PFSK-1 (cell line): ENCODE measurements at regions not wholly inside any gene's neighbourhood (a gene's known extent, or its start where the extent isn't known, plus 50 kb on each side); places are given as distances from the start of the nearest gene placed in this dataset.

Experiments
- FOXP2 ChIP-seq: optimal IDR thresholded peaks from 2 replicates; pipeline ENCODE3; 2011; ENCODE audit warnings: borderline replicate concordance, control low read depth, inconsistent platforms; ENCODE audit not compliant: insufficient read depth; ENCODE audit errors: extremely low read length, extremely low read depth
- POLR2AphosphoS5 ChIP-seq: IDR thresholded peaks from 2 replicates; pipeline ENCODE4 v1.6.1; 2012; ENCODE audit warnings: low read depth, mild to moderate bottlenecking, control low read depth, low read length, moderate library complexity
- REST ChIP-seq, 2 experiments: IDR thresholded peaks; 2 replicates each; pipeline versions ENCODE4 v1.6.1 to v1.8.0; 2011 to 2012; ENCODE audit warnings: low read depth in 2 of 2, low read length in 2 of 2, control low read depth in 1 of 2, inconsistent platforms in 1 of 2, mild to moderate bottlenecking in 1 of 2, moderate library complexity in 1 of 2; ENCODE audit not compliant: insufficient read depth in 1 of 2
- SIN3A ChIP-seq: IDR thresholded peaks from 2 replicates; pipeline ENCODE4 v1.6.1; 2012; ENCODE audit warnings: mild to moderate bottlenecking, low read length, moderate library complexity, borderline replicate concordance; ENCODE audit not compliant: insufficient read depth
- TAF1 ChIP-seq: IDR thresholded peaks from 2 replicates; pipeline ENCODE4 v1.6.1; 2012; ENCODE audit warnings: low read length, control low read depth, borderline replicate concordance; ENCODE audit not compliant: insufficient read depth

DNA sequence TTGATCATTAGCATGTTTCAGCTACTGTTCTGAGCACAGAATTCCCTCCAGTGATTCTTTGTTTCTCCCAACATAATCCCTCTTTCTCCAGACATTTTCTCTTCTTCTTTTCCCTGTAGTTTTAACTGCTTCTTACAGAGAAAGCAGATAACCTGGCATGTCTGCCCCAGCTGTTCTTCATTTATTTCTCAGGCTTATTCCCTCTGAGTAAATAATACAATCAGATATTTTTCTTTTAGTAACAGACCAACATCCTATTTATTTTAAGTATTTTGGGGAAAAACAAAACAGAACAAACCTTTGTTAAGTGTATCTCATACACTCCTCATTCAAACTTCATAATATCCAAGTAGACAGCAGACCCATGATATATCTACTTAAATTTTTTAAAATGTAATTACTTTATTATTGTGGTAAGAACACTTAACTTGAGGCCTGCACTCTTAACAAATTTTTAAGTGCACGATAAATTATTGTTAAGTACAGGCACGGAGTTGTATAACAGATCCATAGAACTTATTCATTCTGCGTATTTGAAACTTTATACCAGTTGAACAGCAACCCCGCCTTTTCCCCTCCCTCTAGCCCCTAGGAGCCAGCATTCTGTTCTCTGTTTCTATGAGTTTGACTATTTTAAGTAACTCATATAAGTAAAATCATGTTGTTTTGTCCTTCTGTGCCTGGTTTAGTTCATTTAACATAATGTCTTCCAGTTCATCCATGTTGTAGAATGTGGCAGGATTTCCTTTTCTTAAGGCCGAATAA, 540.0 kb downstream of the LMO7 start:
- TF ChIP-seq POLR2AphosphoS5 (no peak), SIN3A (no peak), REST (IDR thresholded peaks at IDR 0.05; ENCODE audit: insufficient read depth in 1 of 2, low read depth in 2 of 2, low read length in 2 of 2) (no peak), FOXP2 (no peak), TAF1 (no peak)

- TF ChIP-seq SIN3A (no peak), TAF1 (no peak), FOXP2 (no peak), REST (IDR thresholded peaks at IDR 0.05; ENCODE audit: insufficient read depth in 1 of 2, low read depth in 2 of 2, low read length in 2 of 2) (no peak)
Observed at GRCh38 chr13:76168661-76169060, 532.5 kb downstream of the LMO7 start.

- no peak for TF ChIP-seq SIN3A
- TF ChIP-seq REST (IDR thresholded peaks at IDR 0.05; ENCODE audit: insufficient read depth in 1 of 2, low read depth in 2 of 2, low read length in 2 of 2), result no peak
- no peak for TF ChIP-seq TAF1
- TF ChIP-seq POLR2AphosphoS5, result no peak
- TF ChIP-seq FOXP2, result no peak
Observed at GRCh38 chr13:76164290-76164689, 528.2 kb downstream of the LMO7 start.

DNA sequence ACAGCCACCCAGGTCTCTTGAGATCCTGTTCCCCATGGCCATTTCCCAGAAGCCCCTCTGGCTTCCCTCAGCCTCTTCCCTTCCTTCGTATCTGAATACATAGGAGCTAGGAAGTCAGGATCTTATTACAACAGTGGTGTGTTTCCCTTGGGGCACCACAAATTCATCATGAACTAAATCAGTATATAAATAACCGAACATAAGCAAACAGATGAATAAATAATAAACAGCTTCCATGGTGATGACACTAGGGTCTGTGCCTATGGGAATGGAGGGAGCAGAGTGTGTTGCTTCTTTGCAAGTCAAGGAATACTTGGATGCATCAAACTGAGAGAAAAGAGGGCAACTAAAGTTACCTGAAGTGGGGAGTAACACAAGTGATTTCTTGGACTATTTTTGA, 527.6 kb downstream of the LMO7 start:
- TF ChIP-seq TAF1, result no peak
- no peak for TF ChIP-seq REST (IDR thresholded peaks at IDR 0.05; ENCODE audit: insufficient read depth in 1 of 2, low read depth in 2 of 2, low read length in 2 of 2)
- no peak for TF ChIP-seq SIN3A
- no peak for TF ChIP-seq FOXP2
- TF ChIP-seq POLR2AphosphoS5, result no peak
